Left ventricle myocardium inferior (tissue), 1 donor: ENCODE measurements at regions not wholly inside any gene's neighbourhood (a gene's known extent, or its start where the extent isn't known, plus 50 kb on each side); places are given as distances from the start of the nearest gene placed in this dataset.

ENCODE experiments used
- DNase-seq: peaks from one replicate; pipeline ENCODE4 v3.0.0-alpha.2; 2020
- H3K27ac ChIP-seq: fragments of 200-600 bp; replicated peaks from 2 replicates; pipeline ENCODE4 v1.8.0; 2021
- H3K27me3 ChIP-seq: fragments of 200-600 bp; 2 replicates; pipeline ENCODE4 v1.8.0; 2021; ENCODE audit warnings: low read depth
- H3K36me3 ChIP-seq: fragments of 200-600 bp; 2 replicates; pipeline ENCODE4 v1.8.0; 2021
- H3K4me1 ChIP-seq: fragments of 200-600 bp; 2 replicates; pipeline ENCODE4 v1.8.0; 2021
- H3K4me3 ChIP-seq: fragments of 200-600 bp; 2 replicates; pipeline ENCODE4 v1.8.0; 2021; ENCODE audit warnings: mild to moderate bottlenecking, moderate library complexity
- H3K9me3 ChIP-seq: fragments of 200-600 bp; replicated peaks from 2 replicates; pipeline ENCODE4 v1.8.0; 2021
- CTCF ChIP-seq: fragments of 200-600 bp; IDR thresholded peaks from 2 replicates; pipeline ENCODE4 v1.8.0; 2021; ENCODE audit warnings: antibody characterized with exemption, mild to moderate bottlenecking, borderline replicate concordance
- intact Hi-C: fragments of 100-400 bp; cut with micrococcal nuclease; formaldehyde crosslinking; loops from one replicate; pipeline ENCODE4 v1.11.0; 2022
- donor health status: DM: no; HTN: yes; CAD: no; lungs with severe emphysema.

- H3K4me1 ChIP-seq, result no peaks in the 10 kb centered on the region
- intact Hi-C loops, result no loop called here
- no peaks in the 10 kb centered on the region for H3K36me3 ChIP-seq
- H3K27me3 ChIP-seq, result peaks cover 70% of the 10 kb centered on the region
- DNase-seq, result peak; percentile 40
- no peaks in the 10 kb centered on the region for H3K9me3 ChIP-seq
- no peak overlapping the region for H3K27ac ChIP-seq
- TF ChIP-seq CTCF, result no peak
- H3K4me3 ChIP-seq, result no peak overlapping the region
Observed at GRCh38 chr2:239727776-239728600, 297.2 kb downstream of the NDUFA10 start.

- H3K27ac ChIP-seq, result no peak overlapping the region
- H3K36me3 ChIP-seq, result no peaks in the 10 kb centered on the region
- TF ChIP-seq CTCF, result no peak
- H3K4me3 ChIP-seq, result no peak overlapping the region
- no peaks in the 10 kb centered on the region for H3K4me1 ChIP-seq
- no peak for DNase-seq
- no peaks in the 10 kb centered on the region for H3K9me3 ChIP-seq
- intact Hi-C loops, result no loop called here
- peaks cover 67% of the 10 kb centered on the region for H3K27me3 ChIP-seq
Observed at GRCh38 chr2:239727182-239727775, 297.9 kb downstream of the NDUFA10 start.

GRCh38 chr2:239726631-239727181 is 298.4 kb downstream of the NDUFA10 start:
- Histone ChIP-seq H3K9me3 (no peaks in the 10 kb centered on the region), H3K27ac (no peak overlapping the region), H3K4me1 (no peaks in the 10 kb centered on the region), H3K4me3 (no peak overlapping the region), H3K36me3 (no peaks in the 10 kb centered on the region), H3K27me3 (peaks cover 69% of the 10 kb centered on the region)
- TF ChIP-seq CTCF, result no peak
- intact Hi-C loops, result no loop called here
- no peak for DNase-seq

GRCh38 chr2:239726091-239726591 is 299.0 kb downstream of the NDUFA10 start:
- DNase-seq, result no peak
- no peaks in the 10 kb centered on the region for H3K36me3 ChIP-seq
- no peak for TF ChIP-seq CTCF
- H3K4me3 ChIP-seq, result no peak overlapping the region
- peaks cover 63% of the 10 kb centered on the region for H3K27me3 ChIP-seq
- H3K9me3 ChIP-seq, result no peaks in the 10 kb centered on the region
- intact Hi-C loops, result no loop called here
- no peaks in the 10 kb centered on the region for H3K4me1 ChIP-seq
- H3K27ac ChIP-seq, result no peak overlapping the region

- intact Hi-C loops, result no loop called here
- DNase-seq, result no peak
- peaks cover 57% of the 10 kb centered on the region for H3K27me3 ChIP-seq
- H3K27ac ChIP-seq, result no peak overlapping the region
- no peaks in the 10 kb centered on the region for H3K4me1 ChIP-seq
- H3K36me3 ChIP-seq, result no peaks in the 10 kb centered on the region
- H3K4me3 ChIP-seq, result no peak overlapping the region
- H3K9me3 ChIP-seq, result no peaks in the 10 kb centered on the region
- TF ChIP-seq CTCF, result no peak
Observed at GRCh38 chr2:239725551-239725890, 299.6 kb downstream of the NDUFA10 start.
